ENCODE measurements at regions not wholly inside any gene's neighbourhood (a gene's known extent, or its start where the extent isn't known, plus 50 kb on each side); places are given as distances from the start of the nearest gene placed in this dataset.

DNA sequence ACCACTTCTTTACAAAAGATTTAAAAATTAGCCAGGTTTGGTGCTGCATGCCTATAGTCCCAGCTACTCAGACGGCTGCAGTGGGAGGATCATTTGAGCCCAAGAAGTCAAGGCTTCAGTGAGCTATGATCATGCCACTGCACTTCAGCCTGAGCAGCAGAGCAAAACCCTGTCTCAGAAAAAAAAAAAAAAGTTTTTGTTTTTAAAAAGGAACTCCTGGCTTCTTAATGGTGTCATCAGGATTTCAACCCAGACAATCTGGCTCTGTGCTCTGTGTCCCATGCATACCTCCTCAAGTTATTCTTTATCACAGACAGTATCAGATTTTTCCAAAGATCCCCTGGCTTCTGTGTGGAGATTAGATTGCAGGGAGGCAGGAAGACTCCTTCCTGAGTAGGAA lies 64.2 kb upstream of the IL12A start:
- no peak for DNase-seq (ENCODE audit: low spot score)
- TF ChIP-seq CTCF (IDR thresholded peaks at IDR 0.05), result no peak
- H3K4me3 ChIP-seq, result no peak overlapping the region
- H3K27ac ChIP-seq, result no peak overlapping the region

GRCh38 chr3:159925248-159925647 lies 63.4 kb upstream of the IL12A start:
- TF ChIP-seq CTCF (IDR thresholded peaks at IDR 0.05), result no peak
- DNase-seq (ENCODE audit: low spot score), result no peak
- Histone ChIP-seq H3K4me3 (no peak overlapping the region), H3K27ac (no peak overlapping the region)

- TF ChIP-seq CTCF (IDR thresholded peaks at IDR 0.05), result no peak
- no peak overlapping the region for H3K27ac ChIP-seq
- no peak for DNase-seq (ENCODE audit: low spot score)
- H3K4me3 ChIP-seq, result no peak overlapping the region
These were observed 62.1 kb upstream of the IL12A start for GRCh38 chr3:159926573-159926972.

DNA sequence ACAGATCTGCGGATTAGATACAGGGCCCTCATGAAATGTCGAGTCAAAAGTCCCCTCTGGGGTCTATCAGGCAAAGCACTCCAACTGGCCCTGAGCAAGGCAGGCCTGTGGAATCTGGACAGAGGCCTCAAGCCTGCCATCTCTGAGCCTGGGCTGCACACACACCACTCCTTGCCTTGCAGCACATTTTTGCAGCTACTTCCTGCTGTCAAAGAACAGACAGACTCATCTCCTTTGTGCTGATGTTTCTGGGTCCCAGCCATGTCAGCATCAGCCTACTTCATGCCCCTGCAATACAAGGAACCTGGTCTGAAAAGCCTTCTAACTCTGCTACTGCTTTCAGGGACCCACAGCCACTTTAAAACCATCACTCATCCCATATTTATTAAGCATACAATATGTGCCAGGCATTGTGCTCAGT lies 60.6 kb upstream of the IL12A start:
- DNase-seq (ENCODE audit: low spot score), result no peak
- Histone ChIP-seq H3K27ac (peak overlapping the region; percentile 42 to 60), H3K4me3 (no peak overlapping the region)
- no peak for TF ChIP-seq CTCF (IDR thresholded peaks at IDR 0.05)

DNA sequence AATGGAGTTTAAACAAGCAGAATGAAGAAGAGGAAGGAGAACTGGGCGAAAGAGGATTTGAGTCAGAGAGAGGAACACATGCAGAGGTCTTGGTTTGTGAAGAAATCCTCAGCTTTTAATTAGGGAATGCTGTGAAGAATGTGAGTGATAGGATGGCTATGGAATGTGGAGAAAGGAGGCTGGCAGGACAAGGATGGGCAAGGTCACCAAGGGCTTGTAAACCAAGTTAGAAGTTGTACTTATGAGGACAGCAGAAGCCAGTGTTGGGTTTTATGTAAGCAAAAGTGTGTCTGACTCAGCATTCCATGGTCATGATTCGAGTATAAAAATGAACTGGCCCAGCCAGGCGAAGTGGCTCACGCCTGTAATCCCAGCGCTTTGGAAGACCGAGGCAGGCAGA lies 60.0 kb upstream of the IL12A start:
- Histone ChIP-seq H3K27ac (peak overlapping the region; percentile 42 to 60), H3K4me3 (no peak overlapping the region)
- DNase-seq (ENCODE audit: low spot score), result no peak
- no peak for TF ChIP-seq CTCF (IDR thresholded peaks at IDR 0.05)

- DNase-seq (ENCODE audit: low spot score), result no peak
These were observed 59.2 kb upstream of the IL12A start for GRCh38 chr3:159929171-159930141.

More at GRCh38 chr3:159929171-159930141, 59.2 kb upstream of the IL12A start:
- no peak for TF ChIP-seq CTCF (IDR thresholded peaks at IDR 0.05)
- Histone ChIP-seq H3K4me3 (no peak overlapping the region), H3K27ac (peak overlapping the region in 1 of 2 donors; percentile 60)

Measured in coronary artery (tissue), 2 donors.